Colon (tissue), 2 donors: ENCODE measurements at regions not wholly inside any gene's neighbourhood (a gene's known extent, or its start where the extent isn't known, plus 50 kb on each side); places are given as distances from the start of the nearest gene placed in this dataset.
"Not testable (repeated sequence)": the region's sequence is repeated elsewhere in the genome, so short reads cannot be mapped to it uniquely, and the experiment has no call there.

Experiments
- FAIRE-seq: peaks from 2 replicates; lab custom pipeline; 2012; peaks lifted over from hg19 to GRCh38; lab: Jason Lieb, UNC
- donor health status: control.
- donor health status: control.

GRCh38 chr3:109656225-109656624 is 318.9 kb upstream of the DPPA4 start:
- no peak for FAIRE-seq

- FAIRE-seq = no peak
These were observed 341.3 kb upstream of the DPPA4 start for GRCh38 chr3:109678600-109678999.

- no peak for FAIRE-seq
These were observed 342.3 kb upstream of the DPPA4 start for GRCh38 chr3:109679664-109680063.

GRCh38 chr3:109683746-109684145 is 346.4 kb upstream of the DPPA4 start:
- no peak for FAIRE-seq

- FAIRE-seq = no peak
These were observed 348.0 kb upstream of the DPPA4 start for GRCh38 chr3:109685084-109686079.

GRCh38 chr3:109687626-109688025 is 350.3 kb upstream of the DPPA4 start:
- FAIRE-seq = no peak

GRCh38 chr3:109696932-109697331 is 359.6 kb upstream of the DPPA4 start:
- no peak for FAIRE-seq

GRCh38 chr3:109702252-109702651 is 364.9 kb upstream of the DPPA4 start:
- no peak for FAIRE-seq

- no peak for FAIRE-seq
These were observed 365.6 kb upstream of the DPPA4 start for GRCh38 chr3:109702976-109703375.

GRCh38 chr3:109705133-109705532 is 367.8 kb upstream of the DPPA4 start:
- FAIRE-seq = not testable (repeated sequence)

- no peak for FAIRE-seq
These were observed 370.3 kb upstream of the DPPA4 start for GRCh38 chr3:109707617-109708016.

GRCh38 chr3:109713288-109713687 is 375.9 kb upstream of the DPPA4 start:
- no peak for FAIRE-seq

- FAIRE-seq = no peak
These were observed 378.4 kb upstream of the DPPA4 start for GRCh38 chr3:109715707-109716106.

- no peak for FAIRE-seq
These were observed 381.5 kb upstream of the DPPA4 start for GRCh38 chr3:109718850-109719249.

- no peak for FAIRE-seq
These were observed 391.6 kb upstream of the DPPA4 start for GRCh38 chr3:109728861-109729494.

GRCh38 chr3:109731639-109732473 is 394.5 kb upstream of the DPPA4 start:
- FAIRE-seq = peak; percentile 85

GRCh38 chr3:109743981-109744380 is 406.6 kb upstream of the DPPA4 start:
- no peak for FAIRE-seq

GRCh38 chr3:109772520-109772919 is 435.2 kb upstream of the DPPA4 start:
- no peak for FAIRE-seq

GRCh38 chr3:109774108-109774507 is 436.8 kb upstream of the DPPA4 start:
- FAIRE-seq = no peak

GRCh38 chr3:109784285-109784684 is 446.9 kb upstream of the DPPA4 start:
- no peak for FAIRE-seq

- FAIRE-seq = no peak
These were observed 447.7 kb upstream of the DPPA4 start for GRCh38 chr3:109784852-109785631.

- no peak for FAIRE-seq
These were observed 465.9 kb upstream of the DPPA4 start for GRCh38 chr3:109803274-109803673.
